Stomach (tissue), 8 donors: ENCODE measurements at regions not wholly inside any gene's neighbourhood (a gene's known extent, or its start where the extent isn't known, plus 50 kb on each side); places are given as distances from the start of the nearest gene placed in this dataset.
A peak's percentile ranks its signal among the peaks of the same experiment; 100 is the strongest.

Experiments
- DNase-seq, 2 donors: peaks; one replicate each; pipeline versions ENCODE4 v3.0.0 to v3.0.0-alpha.2; 2013 to 2019
- H3K27ac ChIP-seq, 5 donors: fragments of 200-600 bp in 4 of 5; sonication (generic) in 4 of 5; one replicate each; pipeline ENCODE4 v1.5.1; 2013 to 2019; ENCODE audit warnings: mild to moderate bottlenecking in 1 of 5, moderate library complexity in 1 of 5
- H3K27me3 ChIP-seq, 3 donors: fragments of 200-600 bp; sonication (generic); one replicate each; pipeline ENCODE4 v1.5.1; 2017 to 2019; ENCODE audit warnings: mixed run types in 1 of 3
- H3K36me3 ChIP-seq, 4 donors: fragments of 200-600 bp; sonication (generic); 1 replicate in 3 of 4; 2 replicates in 1 of 4; pipeline ENCODE4 v1.5.1; 2016 to 2019
- H3K4me1 ChIP-seq, 4 donors: fragments of 200-600 bp; sonication (generic); one replicate each; pipeline ENCODE4 v1.5.1; 2016 to 2019
- H3K4me3 ChIP-seq, 4 donors: fragments of 200-600 bp; sonication (generic) in 3 of 4; one replicate each; pipeline ENCODE4 v1.5.1; 2016 to 2019; ENCODE audit warnings: mild to moderate bottlenecking in 1 of 4
- H3K9me3 ChIP-seq, 4 donors: fragments of 200-600 bp; sonication (generic); one replicate each; pipeline ENCODE4 v1.5.1; 2016 to 2019
- CTCF ChIP-seq, 7 experiments: fragments of 450-650 bp in 4 of 7; fragments of 200-600 bp in 3 of 7; sonication (generic) in 3 of 7; IDR thresholded peaks; one replicate each; pipeline ENCODE4 v1.5.1; 2016 to 2019; ENCODE audit warnings: antibody characterized with exemption in 7 of 7, control low read depth in 2 of 7, mild to moderate bottlenecking in 1 of 7
- EP300 ChIP-seq: sonication (generic); formaldehyde crosslinking; IDR thresholded peaks from one replicate; pipeline ENCODE4 v1.6.1; 2017; ENCODE audit warnings: antibody characterized with exemption
- POLR2A ChIP-seq, 4 donors: fragments of 450-650 bp; IDR thresholded peaks; one replicate each; pipeline ENCODE4 v1.6.1; 2016; ENCODE audit warnings: antibody characterized with exemption in 4 of 4, control low read depth in 2 of 4, mild to moderate bottlenecking in 1 of 4, moderate library complexity in 1 of 4
- POLR2AphosphoS5 ChIP-seq, 3 donors: sonication (generic); formaldehyde crosslinking; IDR thresholded peaks; one replicate each; pipeline ENCODE4 v1.6.1; 2016; ENCODE audit warnings: antibody characterized with exemption in 3 of 3
- WGBS, 5 donors: extraction: QIAGEN DNeasy Blood & Tissue Kit in 3 of 5; methylation state at CpG; one replicate each; pipeline versions ENCODE4 v1.1.5 to v1.1.7; 2013 to 2018; 5-methylcytosine and 5-hydroxymethylcytosine counted together
- intact Hi-C: fragments of 100-400 bp; cut with DNase I; formaldehyde crosslinking; loops from one replicate; pipeline ENCODE4 v1.15.1; 2023; ENCODE audit warnings: low total_unique reads
- donor health status: healthy with polysubstance abuse.
- donor health status: Bipolar disorder and iron deficiency.
- donor health status: healthy.

DNA sequence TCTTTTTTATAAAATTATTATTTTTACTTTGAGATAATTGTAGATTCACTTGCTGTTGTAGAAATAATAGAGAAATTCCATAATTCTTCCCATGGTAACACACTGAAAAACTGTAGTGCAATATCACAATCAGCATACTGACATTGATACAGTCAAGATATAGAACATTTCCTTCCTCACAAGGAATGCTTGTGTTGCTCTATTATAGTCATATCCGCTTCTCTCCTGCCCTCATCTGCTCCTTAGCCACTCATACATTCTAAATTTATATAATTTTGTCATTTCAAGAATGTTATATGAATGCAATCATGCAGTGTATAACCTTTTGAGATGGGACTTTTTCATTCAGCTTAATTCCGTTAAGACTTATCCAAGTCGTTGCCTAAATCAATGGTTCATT is 320.2 kb downstream of the BARHL2 start:
- 79 to 86% (median 83%) methylated on average over 3 of the region's 3 CpGs for WGBS, 5 donors
- TF ChIP-seq POLR2A (IDR thresholded peaks at IDR 0.05) (no peak), POLR2AphosphoS5 (IDR thresholded peaks at IDR 0.05) (no peak), CTCF (IDR thresholded peaks at IDR 0.05) (no peak), EP300 (no peak)
- Histone ChIP-seq H3K4me3 (no peak overlapping the region), H3K9me3 (no peaks in the 10 kb centered on the region), H3K4me1 (no peaks in the 10 kb centered on the region), H3K27ac (no peak overlapping the region), H3K36me3 (no peaks in the 10 kb centered on the region), H3K27me3 (no peaks in the 10 kb centered on the region)
- no peak for DNase-seq
- intact Hi-C loops, result no loop called here

DNA sequence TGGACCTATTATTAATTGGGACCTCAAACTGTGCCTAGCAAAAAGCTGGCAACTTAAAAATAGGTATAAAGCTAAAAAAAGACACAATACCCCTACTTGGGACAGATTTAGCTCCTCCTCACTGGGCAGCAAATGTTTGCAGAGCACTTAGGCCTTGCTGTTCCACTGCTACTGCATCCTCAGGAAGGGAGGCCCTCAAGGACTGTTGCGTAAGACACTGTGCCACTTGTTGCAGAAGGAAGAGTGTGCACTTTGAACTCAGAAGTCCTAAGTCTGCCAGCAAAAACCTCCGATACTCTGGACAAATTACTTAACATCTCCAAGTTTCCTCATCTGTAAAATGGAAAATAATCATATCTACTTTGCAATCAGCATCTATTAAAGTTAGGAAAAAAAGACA is 322.9 kb downstream of the BARHL2 start:
- Histone ChIP-seq H3K36me3 (no peaks in the 10 kb centered on the region), H3K27me3 (no peaks in the 10 kb centered on the region), H3K4me3 (no peak overlapping the region), H3K27ac (no peak overlapping the region), H3K4me1 (no peaks in the 10 kb centered on the region), H3K9me3 (no peaks in the 10 kb centered on the region)
- WGBS, 5 donors, result 83 to 93% (median 88%) methylated on average over 2 of the region's 2 CpGs
- DNase-seq, result no peak
- TF ChIP-seq POLR2AphosphoS5 (IDR thresholded peaks at IDR 0.05), result no peak
- intact Hi-C loops, result no loop called here

GRCh38 chr1:90393025-90393424 is 324.1 kb downstream of the BARHL2 start:
- no peak for TF ChIP-seq POLR2AphosphoS5 (IDR thresholded peaks at IDR 0.05)
- Histone ChIP-seq H3K27ac (no peak overlapping the region), H3K4me3 (no peak overlapping the region), H3K4me1 (no peaks in the 10 kb centered on the region), H3K36me3 (no peaks in the 10 kb centered on the region), H3K9me3 (no peaks in the 10 kb centered on the region), H3K27me3 (no peaks in the 10 kb centered on the region)
- intact Hi-C loops, result no loop called here
- no peak for DNase-seq

DNA sequence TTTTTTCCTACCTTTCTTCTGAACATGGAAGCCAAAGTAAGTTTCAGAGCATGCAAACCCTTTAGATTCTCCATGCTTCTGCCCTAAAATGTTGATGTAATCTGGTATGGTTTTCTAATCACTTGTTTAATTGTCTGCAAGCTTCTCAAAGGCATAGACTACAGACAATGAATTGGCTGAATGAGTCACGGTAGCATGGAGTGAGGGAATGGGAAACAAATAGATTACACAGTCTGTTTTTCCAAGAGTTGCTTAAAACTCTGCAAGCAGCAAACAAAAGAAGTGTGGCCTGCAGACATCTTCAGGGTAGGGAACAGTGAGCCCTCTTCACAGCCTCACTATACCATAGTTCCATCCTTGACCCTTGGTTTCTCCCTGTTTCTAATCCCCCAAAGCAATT is 326.0 kb downstream of the BARHL2 start:
- Histone ChIP-seq H3K4me1 (no peaks in the 10 kb centered on the region), H3K36me3 (no peaks in the 10 kb centered on the region), H3K9me3 (no peaks in the 10 kb centered on the region), H3K4me3 (no peak overlapping the region), H3K27ac (no peak overlapping the region), H3K27me3 (no peaks in the 10 kb centered on the region)
- 61 to 75% (median 67%) methylated on average over 1 of the region's 1 CpG for WGBS, 5 donors
- DNase-seq, result no peak
- intact Hi-C loops, result no loop called here
- no peak for TF ChIP-seq EP300
- TF ChIP-seq POLR2AphosphoS5 (IDR thresholded peaks at IDR 0.05), result no peak
- no peak for TF ChIP-seq CTCF (IDR thresholded peaks at IDR 0.05)
- TF ChIP-seq POLR2A (IDR thresholded peaks at IDR 0.05), result no peak

DNA sequence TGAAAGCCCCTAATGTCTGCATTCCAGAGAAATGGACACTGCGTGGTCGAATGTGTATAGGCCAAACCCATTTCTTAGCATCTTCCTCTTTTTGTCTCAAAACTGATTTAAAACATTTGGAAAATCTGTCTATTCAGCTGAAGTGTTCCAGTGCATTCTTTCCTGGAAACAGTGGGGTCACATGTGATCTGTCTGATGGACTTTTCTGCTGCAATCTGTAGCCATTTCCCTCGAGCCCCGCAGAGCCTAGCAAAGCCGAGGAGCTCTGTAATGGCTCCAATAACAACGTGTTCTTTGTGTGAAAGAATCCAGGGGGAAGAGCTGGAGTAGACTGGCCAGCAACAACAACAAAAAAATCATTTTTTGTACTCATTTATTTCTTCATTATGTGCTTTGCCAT is 329.3 kb downstream of the BARHL2 start:
- WGBS, 5 donors, result 65 to 84% (median 80%) methylated on average over 6 of the region's 6 CpGs
- no peak overlapping the region for H3K4me3 ChIP-seq
- intact Hi-C loops, result no loop called here
- no peaks in the 10 kb centered on the region for H3K4me1 ChIP-seq
- H3K9me3 ChIP-seq, result no peaks in the 10 kb centered on the region
- H3K27me3 ChIP-seq, result no peaks in the 10 kb centered on the region
- no peak overlapping the region for H3K27ac ChIP-seq
- H3K36me3 ChIP-seq, result no peaks in the 10 kb centered on the region
- peak in 1 of 2 donors; percentile 30 for DNase-seq
- no peak for TF ChIP-seq EP300

GRCh38 chr1:90386899-90387720 is 330.0 kb downstream of the BARHL2 start:
- Histone ChIP-seq H3K36me3 (no peaks in the 10 kb centered on the region), H3K27ac (no peak overlapping the region), H3K27me3 (no peaks in the 10 kb centered on the region), H3K4me1 (peaks cover 0 to 3% (median 0%) of the 10 kb centered on the region in 4 donors), H3K4me3 (no peak overlapping the region), H3K9me3 (no peaks in the 10 kb centered on the region)
- intact Hi-C loops, result no loop called here
- DNase-seq, result no peak
- 74 to 81% (median 78%) methylated on average over 3 of the region's 3 CpGs for WGBS, 5 donors
- TF ChIP-seq POLR2A (IDR thresholded peaks at IDR 0.05), result no peak
